ENCODE measurements at regions not wholly inside any gene's neighbourhood (a gene's known extent, or its start where the extent isn't known, plus 50 kb on each side); places are given as distances from the start of the nearest gene placed in this dataset.

DNA sequence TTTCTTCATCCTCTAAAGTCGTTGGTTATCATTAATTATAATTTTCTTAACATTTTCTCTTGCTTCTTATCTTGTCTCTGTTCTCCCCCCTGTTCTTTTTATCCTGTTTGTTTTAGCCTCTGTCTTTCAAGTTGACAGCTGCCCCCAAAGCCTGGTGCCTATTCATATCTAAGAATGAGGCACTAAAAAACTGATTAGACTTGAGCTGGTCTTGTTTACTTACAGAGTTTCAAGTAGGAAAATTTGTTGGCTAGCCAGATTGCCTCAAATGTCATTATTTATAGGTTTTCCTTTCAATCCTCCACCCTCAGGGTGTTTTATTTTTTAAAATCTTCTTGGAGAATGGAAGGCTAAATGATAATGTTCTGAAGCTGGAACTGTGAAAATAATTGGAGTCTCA lies 236.0 kb downstream of the UTP18 start:
- no peaks in the 10 kb centered on the region for H3K27me3 ChIP-seq (ENCODE audit: control insufficient read depth, insufficient read depth, low read length)
- H3K27ac ChIP-seq (ENCODE audit: low read length): no peak overlapping the region
- no peak overlapping the region for H3K4me3 ChIP-seq (ENCODE audit: low read length)
- H3K36me3 Mint-ChIP-seq: no peaks in the 10 kb centered on the region
- H3K27ac Mint-ChIP-seq: no peak overlapping the region
- peaks cover 11 to 38% of the 10 kb centered on the region in 2 donors for H3K27me3 Mint-ChIP-seq (ENCODE audit: low read depth in 2 of 2)
- intact Hi-C loops (cut with micrococcal nuclease): no loop called here
- no peaks in the 10 kb centered on the region for H3K9me3 ChIP-seq (ENCODE audit: control insufficient read depth, insufficient read depth, low read length)
- ATAC-seq (no peak), DNase-seq (no peak)
- no peaks in the 10 kb centered on the region for H3K4me1 Mint-ChIP-seq
- H3K36me3 ChIP-seq (ENCODE audit: control insufficient read depth, insufficient read depth, low read length): no peaks in the 10 kb centered on the region
- TF ChIP-seq, protein P1, sequence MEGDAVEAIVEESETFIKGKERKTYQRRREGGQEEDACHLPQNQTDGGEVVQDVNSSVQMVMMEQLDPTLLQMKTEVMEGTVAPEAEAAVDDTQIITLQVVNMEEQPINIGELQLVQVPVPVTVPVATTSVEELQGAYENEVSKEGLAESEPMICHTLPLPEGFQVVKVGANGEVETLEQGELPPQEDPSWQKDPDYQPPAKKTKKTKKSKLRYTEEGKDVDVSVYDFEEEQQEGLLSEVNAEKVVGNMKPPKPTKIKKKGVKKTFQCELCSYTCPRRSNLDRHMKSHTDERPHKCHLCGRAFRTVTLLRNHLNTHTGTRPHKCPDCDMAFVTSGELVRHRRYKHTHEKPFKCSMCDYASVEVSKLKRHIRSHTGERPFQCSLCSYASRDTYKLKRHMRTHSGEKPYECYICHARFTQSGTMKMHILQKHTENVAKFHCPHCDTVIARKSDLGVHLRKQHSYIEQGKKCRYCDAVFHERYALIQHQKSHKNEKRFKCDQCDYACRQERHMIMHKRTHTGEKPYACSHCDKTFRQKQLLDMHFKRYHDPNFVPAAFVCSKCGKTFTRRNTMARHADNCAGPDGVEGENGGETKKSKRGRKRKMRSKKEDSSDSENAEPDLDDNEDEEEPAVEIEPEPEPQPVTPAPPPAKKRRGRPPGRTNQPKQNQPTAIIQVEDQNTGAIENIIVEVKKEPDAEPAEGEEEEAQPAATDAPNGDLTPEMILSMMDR (IDR thresholded peaks at IDR 0.05): no peak
- no peaks in the 10 kb centered on the region for H3K9me3 Mint-ChIP-seq
- H3K4me3 Mint-ChIP-seq: no peak overlapping the region
- no peaks in the 10 kb centered on the region for H3K4me1 ChIP-seq (ENCODE audit: control insufficient read depth, insufficient read depth, low read length)
- no CpG with 5 or more reads among the region's 1 CpG for WGBS (ENCODE audit: insufficient coverage)

DNA sequence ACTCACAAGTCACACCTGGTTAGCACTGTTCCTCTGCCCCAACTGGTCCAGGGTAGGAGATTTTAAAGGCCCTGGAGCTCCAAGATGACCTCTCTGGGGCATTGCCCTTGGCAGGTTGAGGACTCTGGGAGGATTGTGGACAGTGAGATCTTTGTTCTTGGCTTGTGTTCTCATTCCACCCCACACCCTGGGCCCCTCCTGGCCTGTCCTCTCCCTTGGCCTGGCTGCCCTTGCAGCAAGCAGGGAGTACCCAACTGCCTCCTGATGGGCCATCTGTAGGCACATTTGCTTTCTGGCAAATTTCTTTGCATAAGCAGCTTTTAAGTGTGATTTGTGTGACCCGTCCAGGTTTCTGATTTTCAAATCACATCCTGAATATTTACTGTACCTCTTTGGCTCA lies 239.6 kb downstream of the UTP18 start:
- no peaks in the 10 kb centered on the region for H3K36me3 ChIP-seq (ENCODE audit: control insufficient read depth, insufficient read depth, low read length)
- H3K4me3 ChIP-seq (ENCODE audit: low read length): no peak overlapping the region
- H3K9me3 Mint-ChIP-seq: no peaks in the 10 kb centered on the region
- peaks cover 2% of the 10 kb centered on the region for H3K27me3 ChIP-seq (ENCODE audit: control insufficient read depth, insufficient read depth, low read length)
- H3K27me3 Mint-ChIP-seq (ENCODE audit: low read depth in 2 of 2): peaks cover 18 to 58% of the 10 kb centered on the region in 2 donors
- H3K9me3 ChIP-seq (ENCODE audit: control insufficient read depth, insufficient read depth, low read length): no peaks in the 10 kb centered on the region
- DNase-seq (no peak), ATAC-seq (no peak)
- H3K4me3 Mint-ChIP-seq: no peak overlapping the region
- TF ChIP-seq, protein P1 (IDR thresholded peaks at IDR 0.05): no peak
- H3K36me3 Mint-ChIP-seq: no peaks in the 10 kb centered on the region
- WGBS (ENCODE audit: insufficient coverage): 80% methylated on average over 1 of the region's 1 CpG
- H3K27ac Mint-ChIP-seq: no peak overlapping the region
- intact Hi-C loops (cut with micrococcal nuclease): no loop called here
- H3K4me1 Mint-ChIP-seq: no peaks in the 10 kb centered on the region
- no peaks in the 10 kb centered on the region for H3K4me1 ChIP-seq (ENCODE audit: control insufficient read depth, insufficient read depth, low read length)
- no peak overlapping the region for H3K27ac ChIP-seq (ENCODE audit: low read length)

DNA sequence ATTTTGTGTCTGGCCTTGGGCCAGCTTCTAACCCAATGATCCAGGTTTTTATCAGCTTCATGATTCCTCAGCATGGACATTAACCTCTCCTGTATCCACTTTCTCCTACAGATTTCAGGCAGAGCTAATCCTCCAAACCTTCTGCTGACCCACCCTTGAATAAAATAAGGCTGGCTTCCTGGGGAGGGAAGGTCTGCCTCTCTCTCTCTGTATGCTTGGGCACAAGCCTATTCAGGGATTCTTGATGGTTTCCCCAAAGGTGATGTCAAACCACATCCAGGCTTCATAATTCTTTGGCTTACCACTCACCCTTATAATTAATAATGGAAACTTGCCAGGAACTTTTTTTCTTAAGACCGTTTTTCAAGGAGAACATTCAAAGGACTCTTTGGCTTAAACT lies 240.1 kb downstream of the UTP18 start:
- Mint-ChIP-seq H3K4me3 (no peak overlapping the region), H3K27me3 (ENCODE audit: low read depth in 2 of 2) (peaks cover 19 to 64% of the 10 kb centered on the region in 2 donors), H3K27ac (no peak overlapping the region), H3K4me1 (no peaks in the 10 kb centered on the region), H3K9me3 (no peaks in the 10 kb centered on the region), H3K36me3 (no peaks in the 10 kb centered on the region)
- TF ChIP-seq, protein P1 (IDR thresholded peaks at IDR 0.05): no peak
- Histone ChIP-seq H3K36me3 (ENCODE audit: control insufficient read depth, insufficient read depth, low read length) (no peaks in the 10 kb centered on the region), H3K27me3 (ENCODE audit: control insufficient read depth, insufficient read depth, low read length) (peaks cover 2% of the 10 kb centered on the region), H3K4me1 (ENCODE audit: control insufficient read depth, insufficient read depth, low read length) (no peaks in the 10 kb centered on the region), H3K9me3 (ENCODE audit: control insufficient read depth, insufficient read depth, low read length) (no peaks in the 10 kb centered on the region), H3K27ac (ENCODE audit: low read length) (no peak overlapping the region), H3K4me3 (ENCODE audit: low read length) (no peak overlapping the region)
- no peak for DNase-seq
- ATAC-seq: no peak
- intact Hi-C loops (cut with micrococcal nuclease): no loop called here
- 58% methylated on average over 1 of the region's 1 CpG for WGBS (ENCODE audit: insufficient coverage)

DNA sequence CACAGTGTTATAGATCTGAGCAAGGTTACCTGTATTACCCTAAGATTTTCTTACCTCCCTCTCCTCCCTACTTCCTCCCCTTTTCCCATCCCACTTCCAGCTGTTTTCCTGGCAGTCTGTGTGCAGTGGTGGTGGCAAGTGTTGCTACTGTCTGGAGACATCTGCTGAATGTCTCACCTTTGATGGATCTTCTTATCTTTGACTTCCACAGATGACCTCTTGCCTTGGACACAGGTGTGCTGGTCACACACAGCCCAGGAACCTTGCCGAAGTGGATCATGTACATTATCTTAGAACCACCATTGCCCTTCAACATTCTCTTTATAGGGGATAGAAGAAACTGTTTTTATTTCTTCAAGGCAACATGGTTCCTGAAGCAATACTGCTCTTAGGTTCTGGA lies 245.1 kb downstream of the UTP18 start:
- Histone ChIP-seq H3K27me3 (ENCODE audit: control insufficient read depth, insufficient read depth, low read length) (peaks cover 2% of the 10 kb centered on the region), H3K36me3 (ENCODE audit: control insufficient read depth, insufficient read depth, low read length) (no peaks in the 10 kb centered on the region), H3K9me3 (ENCODE audit: control insufficient read depth, insufficient read depth, low read length) (no peaks in the 10 kb centered on the region), H3K4me3 (ENCODE audit: low read length) (no peak overlapping the region), H3K27ac (ENCODE audit: low read length) (no peak overlapping the region), H3K4me1 (ENCODE audit: control insufficient read depth, insufficient read depth, low read length) (no peaks in the 10 kb centered on the region)
- intact Hi-C loops (cut with micrococcal nuclease): no loop called here
- DNase-seq (no peak), ATAC-seq (no peak)
- 100% methylated on average over 1 of the region's 1 CpG for WGBS (ENCODE audit: insufficient coverage)
- Mint-ChIP-seq H3K27ac (no peak overlapping the region), H3K27me3 (ENCODE audit: low read depth in 2 of 2) (peaks cover 11 to 54% of the 10 kb centered on the region in 2 donors), H3K4me3 (no peak overlapping the region), H3K9me3 (no peaks in the 10 kb centered on the region), H3K4me1 (no peaks in the 10 kb centered on the region), H3K36me3 (no peaks in the 10 kb centered on the region)
- TF ChIP-seq, protein P1 (IDR thresholded peaks at IDR 0.05): no peak

All from natural killer cell (primary cell).